Panc1 (cell line): ENCODE measurements at regions not wholly inside any gene's neighbourhood (a gene's known extent, or its start where the extent isn't known, plus 50 kb on each side); places are given as distances from the start of the nearest gene placed in this dataset.

Experiments used
- POLR2AphosphoS5 ChIP-seq: IDR thresholded peaks from 2 replicates; pipeline ENCODE4 v1.6.1; 2012; ENCODE audit warnings: mild to moderate bottlenecking, low read depth, low read length, moderate library complexity
- TF ChIP-seq, protein P1 (sequence below): fragments of 450-650 bp; IDR thresholded peaks from 2 replicates; pipeline ENCODE4 v1.5.1; 2017; ENCODE audit warnings: mild to moderate bottlenecking

DNA sequence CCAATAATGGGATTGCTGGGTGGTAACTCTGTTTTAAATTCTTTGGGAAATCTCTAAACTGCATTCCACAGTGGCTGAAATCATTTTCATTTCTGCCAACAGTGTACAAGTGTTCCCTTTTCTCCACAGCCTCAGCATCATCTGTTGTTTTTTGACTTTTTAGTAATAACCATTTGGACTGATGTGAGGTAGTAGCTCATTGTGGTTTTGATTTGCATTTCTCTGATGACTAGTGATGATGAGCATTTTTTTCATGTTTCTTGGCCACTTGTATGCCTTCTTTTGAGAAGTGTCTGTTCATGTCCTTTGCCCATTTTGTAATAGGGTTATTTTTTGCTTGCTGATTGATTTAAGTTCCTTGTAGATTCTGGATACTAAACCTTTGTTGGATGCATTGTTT lies 131.9 kb upstream of the B3GALT2 start:
- TF ChIP-seq, protein P1, sequence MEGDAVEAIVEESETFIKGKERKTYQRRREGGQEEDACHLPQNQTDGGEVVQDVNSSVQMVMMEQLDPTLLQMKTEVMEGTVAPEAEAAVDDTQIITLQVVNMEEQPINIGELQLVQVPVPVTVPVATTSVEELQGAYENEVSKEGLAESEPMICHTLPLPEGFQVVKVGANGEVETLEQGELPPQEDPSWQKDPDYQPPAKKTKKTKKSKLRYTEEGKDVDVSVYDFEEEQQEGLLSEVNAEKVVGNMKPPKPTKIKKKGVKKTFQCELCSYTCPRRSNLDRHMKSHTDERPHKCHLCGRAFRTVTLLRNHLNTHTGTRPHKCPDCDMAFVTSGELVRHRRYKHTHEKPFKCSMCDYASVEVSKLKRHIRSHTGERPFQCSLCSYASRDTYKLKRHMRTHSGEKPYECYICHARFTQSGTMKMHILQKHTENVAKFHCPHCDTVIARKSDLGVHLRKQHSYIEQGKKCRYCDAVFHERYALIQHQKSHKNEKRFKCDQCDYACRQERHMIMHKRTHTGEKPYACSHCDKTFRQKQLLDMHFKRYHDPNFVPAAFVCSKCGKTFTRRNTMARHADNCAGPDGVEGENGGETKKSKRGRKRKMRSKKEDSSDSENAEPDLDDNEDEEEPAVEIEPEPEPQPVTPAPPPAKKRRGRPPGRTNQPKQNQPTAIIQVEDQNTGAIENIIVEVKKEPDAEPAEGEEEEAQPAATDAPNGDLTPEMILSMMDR, result no peak
- no peak for TF ChIP-seq POLR2AphosphoS5
